ENCODE measurements at regions not wholly inside any gene's neighbourhood (a gene's known extent, or its start where the extent isn't known, plus 50 kb on each side); places are given as distances from the start of the nearest gene placed in this dataset.

GRCh38 chrX:140913802-140914501 is 88.4 kb upstream of the SPANXB1 start:
- Histone ChIP-seq H4K5ac (ENCODE audit: insufficient read length, low read depth, low read length) (no peak overlapping the region), H3K9me3 (ENCODE audit: insufficient read depth in 2 of 2, low read depth in 1 of 2, low read length in 1 of 2) (no peaks in the 10 kb centered on the region), H3K23ac (ENCODE audit: insufficient read length) (no peak overlapping the region), H3K27ac (ENCODE audit: low read depth, low read length) (no peak overlapping the region), H3K4ac (replicated peaks; ENCODE audit: insufficient read length, low read depth, low read length) (no peak overlapping the region), H2BK5ac (ENCODE audit: low read depth, low read length) (no peak overlapping the region), H3K9ac (replicated peaks in 1 of 4; ENCODE audit: extremely low read depth in 1 of 4, low read depth in 3 of 4, low read length in 3 of 4) (no peak overlapping the region), H3K4me1 (replicated peaks in 1 of 4; ENCODE audit: control insufficient read depth in 3 of 4, insufficient read depth in 4 of 4, low read length in 3 of 4) (peaks cover 0 to 3% (median 0%) of the 10 kb centered on the region in 4 experiments; a peak in 1 of 7 replicates), H3K79me2 (ENCODE audit: control insufficient read depth in 1 of 2, insufficient read depth in 2 of 2, low read length in 2 of 2) (no peaks in the 10 kb centered on the region), H2BK15ac (ENCODE audit: low read length) (no peak overlapping the region), H2AFZ (ENCODE audit: low read length) (no peak overlapping the region), H3K27me3 (replicated peaks in 1 of 4; ENCODE audit: control insufficient read depth in 3 of 4, extremely low read depth in 1 of 4, insufficient read depth in 3 of 4, low read length in 3 of 4) (no peaks in the 10 kb centered on the region), H4K20me1 (replicated peaks in 1 of 2; ENCODE audit: control insufficient read depth in 1 of 2, insufficient read depth in 2 of 2, low read length in 2 of 2) (no peaks in the 10 kb centered on the region), H2AK5ac (ENCODE audit: low read depth, low read length) (no peak overlapping the region), H3K36me3 (ENCODE audit: control insufficient read depth in 2 of 4, insufficient read depth in 4 of 4, low read length in 3 of 4) (no peaks in the 10 kb centered on the region), H3K18ac (ENCODE audit: extremely low read depth, low read length) (no peak overlapping the region), H3K56ac (replicated peaks; ENCODE audit: insufficient read length, low read depth, low read length) (no peak overlapping the region), H2BK20ac (ENCODE audit: low read length) (no peak overlapping the region), H4K8ac (ENCODE audit: extremely low read depth, insufficient read depth, low read length) (no peak overlapping the region), H4K91ac (replicated peaks; ENCODE audit: insufficient read length, low read length) (no peak overlapping the region), H3K4me2 (ENCODE audit: insufficient read depth in 1 of 2, low read depth in 2 of 2, low read length in 2 of 2) (no peak overlapping the region), H3K79me1 (ENCODE audit: low read depth, low read length) (no peaks in the 10 kb centered on the region), H2BK120ac (replicated peaks; ENCODE audit: low read depth, low read length) (no peak overlapping the region), H3K4me3 (ENCODE audit: extremely low read depth in 1 of 4, insufficient read depth in 2 of 4, low read depth in 3 of 4, low read length in 4 of 4) (no peak overlapping the region), H2BK12ac (ENCODE audit: low read depth, low read length) (no peak overlapping the region), H3K14ac (ENCODE audit: insufficient read length) (no peak overlapping the region), H3K23me2 (ENCODE audit: low read depth, low read length) (no peaks in the 10 kb centered on the region)
- POLR2A ChIA-PET (ENCODE audit: partially characterized antibody), result no interaction called here
- FAIRE-seq (no peak), DNase-seq (ENCODE audit: low read depth in 1 of 2, low spot score in 2 of 2) (no peak)
- CTCF ChIA-PET (ENCODE audit: partially characterized antibody), result interaction anchor here (1.2 to 1.8 kb wide), 2 partner anchors 152 to 364 kb away, joined by 3 to 5 read pairs; no protein-coding TSS in a partner anchor
- no peak for TF ChIP-seq TEAD4 (IDR thresholded peaks at IDR 0.05; ENCODE audit: low read depth, low read length)
- no peak for TF ChIP-seq BCL11A (IDR thresholded peaks at IDR 0.05; ENCODE audit: low read depth in 2 of 2, low read length in 2 of 2)
- no peak for TF ChIP-seq HDAC6 (IDR thresholded peaks at IDR 0.05; ENCODE audit: low read depth, low read length)
- TF ChIP-seq TBP (IDR thresholded peaks at IDR 0.05; ENCODE audit: low read depth, low read length), result no peak
- TF ChIP-seq SP4 (IDR thresholded peaks at IDR 0.05; ENCODE audit: low read length), result no peak
- TF ChIP-seq ZNF274 (IDR thresholded peaks at IDR 0.05; ENCODE audit: borderline replicate concordance, extremely low read depth, low read length), result no peak
- no peak for TF ChIP-seq SIRT6 (IDR thresholded peaks at IDR 0.05; ENCODE audit: low read length)
- no peak for TF ChIP-seq FOSL1 (IDR thresholded peaks at IDR 0.05; ENCODE audit: insufficient read depth, low read depth, low read length)
- 92% methylated on average over 3 of the region's 3 CpGs; no CpG with 5 or more reads in 1 of the 2 experiments for WGBS, 2 experiments (ENCODE audit: extremely low coverage in 1 of 2, insufficient coverage in 1 of 2, insufficient read length in 1 of 2, insufficient replicate concordance in 2 of 2, low coverage in 1 of 2, low lambda C conversion rate in 2 of 2, missing lambda C conversion rate in 1 of 2)

Measured in H1 (cell line).